Activated T-helper 2 cell treated with anti-CD3 and anti-CD28 coated beads, Interferon-gamma antibody, Interleukin-2, Interleukin-4, amounts not matched to agents 10 μg/mL and 5 μg/mL and 100 μg/mL, durations not matched to agents 14 hours and 24 hours and 36 hours (primary cell): ENCODE measurements at regions not wholly inside any gene's neighbourhood (a gene's known extent, or its start where the extent isn't known, plus 50 kb on each side); places are given as distances from the start of the nearest gene placed in this dataset.

ENCODE experiments used
- DNase-seq: peaks from one replicate; pipeline ENCODE4 v3.0.0; 2021; ENCODE audit warnings: low spot score
- H3K27ac Mint-ChIP-seq: one replicate; pipeline ENCODE4 v1.8.0; 2021; ENCODE audit warnings: mixed read lengths
- H3K27me3 Mint-ChIP-seq: one replicate; pipeline ENCODE4 v1.8.0; 2021; ENCODE audit warnings: low read depth, mixed read lengths
- H3K36me3 Mint-ChIP-seq: one replicate; pipeline ENCODE4 v1.8.0; 2021; ENCODE audit warnings: low read depth, mixed read lengths
- H3K4me1 Mint-ChIP-seq: one replicate; pipeline ENCODE4 v1.8.0; 2021; ENCODE audit warnings: low read depth, mixed read lengths
- H3K4me3 Mint-ChIP-seq: one replicate; pipeline ENCODE4 v1.8.0; 2021; ENCODE audit warnings: low read depth, mild to moderate bottlenecking, moderate library complexity, mixed read lengths
- H3K9me3 Mint-ChIP-seq: one replicate; pipeline ENCODE4 v1.8.0; 2021; ENCODE audit warnings: mixed read lengths
- intact Hi-C: fragments of 100-400 bp; cut with micrococcal nuclease; formaldehyde crosslinking; loops from one replicate; pipeline ENCODE4 v1.15.1; 2023

DNA sequence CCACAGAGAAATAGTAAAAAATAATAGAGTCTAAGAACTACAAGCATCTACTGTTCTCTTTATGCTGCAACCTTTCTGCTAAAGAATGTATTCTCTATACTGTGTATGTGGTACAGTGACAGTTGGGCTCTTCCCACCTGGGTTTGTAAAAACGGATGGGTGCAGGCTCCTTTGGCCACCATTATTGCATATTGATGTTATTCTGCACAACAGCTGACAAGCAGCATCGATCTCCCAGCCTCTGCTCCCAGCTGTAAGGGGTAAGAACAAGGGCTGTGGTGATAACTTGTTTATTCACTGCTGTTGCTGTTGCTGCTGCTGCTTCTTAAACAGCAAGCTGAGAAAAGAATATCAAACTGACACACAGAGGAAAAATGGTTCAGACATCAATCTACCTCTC, 56.1 kb downstream of the KCNRG start:
- Mint-ChIP-seq H3K27me3 (no peaks in the 10 kb centered on the region), H3K36me3 (peaks cover 55% of the 10 kb centered on the region)
- intact Hi-C loops: no loop called here

DNA sequence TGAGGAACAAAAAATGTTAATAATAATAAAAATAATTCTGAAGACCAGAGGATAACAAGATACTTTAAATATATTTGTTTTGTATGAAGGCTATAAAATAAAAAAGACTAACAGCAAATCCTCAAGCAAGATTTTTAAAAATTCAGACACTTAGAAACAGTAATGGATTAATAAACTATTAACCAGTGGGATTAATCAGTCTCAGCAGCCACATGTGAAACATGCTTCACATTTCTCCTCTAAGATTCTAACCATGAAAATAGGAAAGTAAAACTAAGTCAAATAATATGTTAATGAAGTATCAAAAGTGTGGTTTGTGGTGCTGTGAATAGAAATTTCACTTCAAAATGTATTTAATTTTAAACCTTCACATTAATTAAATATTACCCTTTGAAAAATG, 57.4 kb downstream of the KCNRG start:
- Mint-ChIP-seq H3K27ac (no peak overlapping the region), H3K27me3 (no peaks in the 10 kb centered on the region), H3K36me3 (peaks cover 50% of the 10 kb centered on the region), H3K9me3 (no peaks in the 10 kb centered on the region), H3K4me3 (no peak overlapping the region), H3K4me1 (peaks cover 51% of the 10 kb centered on the region)
- DNase-seq: no peak
- intact Hi-C loops: no loop called here

More for the DNA sequence above, 56.1 kb downstream of the KCNRG start:
- no peaks in the 10 kb centered on the region for H3K9me3 Mint-ChIP-seq
- peaks cover 48% of the 10 kb centered on the region for H3K4me1 Mint-ChIP-seq
- no peak for DNase-seq
- H3K27ac Mint-ChIP-seq: no peak overlapping the region
- no peak overlapping the region for H3K4me3 Mint-ChIP-seq

DNA sequence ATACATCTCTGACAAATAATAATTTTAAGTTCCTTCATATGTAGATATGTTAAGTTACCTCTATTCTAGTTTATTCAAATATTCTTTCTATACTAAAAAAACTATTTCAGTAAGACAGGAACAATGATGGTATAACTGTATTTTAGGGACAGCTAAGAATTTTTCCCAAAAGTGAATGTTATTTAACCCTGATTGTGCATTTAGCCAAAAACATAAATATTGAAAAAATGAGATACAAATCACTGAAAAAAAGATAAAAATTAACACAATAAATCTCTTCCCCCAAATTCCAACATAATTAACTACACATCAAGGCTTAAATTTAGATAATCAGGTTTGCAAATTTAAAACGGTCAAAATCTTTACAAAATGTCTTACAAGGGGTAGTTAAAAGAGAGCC, 58.1 kb downstream of the KCNRG start:
- Mint-ChIP-seq H3K4me1 (peaks cover 52% of the 10 kb centered on the region), H3K27ac (no peak overlapping the region), H3K27me3 (no peaks in the 10 kb centered on the region), H3K36me3 (peaks cover 47% of the 10 kb centered on the region), H3K4me3 (no peak overlapping the region), H3K9me3 (no peaks in the 10 kb centered on the region)
- intact Hi-C loops: no loop called here
- no peak for DNase-seq

DNA sequence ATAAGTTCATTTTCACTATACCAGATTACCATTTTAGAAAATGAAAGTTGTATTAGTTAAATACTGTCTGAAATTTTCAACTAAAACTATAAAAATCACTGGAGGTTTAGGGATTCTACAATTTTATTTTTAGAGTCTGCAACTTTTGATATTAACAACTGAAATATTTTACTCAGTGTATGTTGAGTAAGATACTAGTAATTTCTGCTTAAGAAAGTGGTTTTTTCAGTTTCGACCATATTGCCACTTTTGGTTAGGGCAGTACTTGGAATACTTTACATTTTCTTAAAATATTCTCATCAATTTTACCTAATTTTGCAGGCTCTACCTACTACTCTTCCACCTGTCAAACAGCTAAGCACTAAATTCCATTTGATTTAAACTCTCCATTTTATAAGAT, 59.6 kb downstream of the KCNRG start:
- no peak for DNase-seq
- H3K27me3 Mint-ChIP-seq: no peaks in the 10 kb centered on the region
- H3K27ac Mint-ChIP-seq: no peak overlapping the region
- peaks cover 53% of the 10 kb centered on the region for H3K4me1 Mint-ChIP-seq
- intact Hi-C loops: no loop called here
- H3K9me3 Mint-ChIP-seq: no peaks in the 10 kb centered on the region
- H3K4me3 Mint-ChIP-seq: no peak overlapping the region
- H3K36me3 Mint-ChIP-seq: peaks cover 48% of the 10 kb centered on the region

DNA sequence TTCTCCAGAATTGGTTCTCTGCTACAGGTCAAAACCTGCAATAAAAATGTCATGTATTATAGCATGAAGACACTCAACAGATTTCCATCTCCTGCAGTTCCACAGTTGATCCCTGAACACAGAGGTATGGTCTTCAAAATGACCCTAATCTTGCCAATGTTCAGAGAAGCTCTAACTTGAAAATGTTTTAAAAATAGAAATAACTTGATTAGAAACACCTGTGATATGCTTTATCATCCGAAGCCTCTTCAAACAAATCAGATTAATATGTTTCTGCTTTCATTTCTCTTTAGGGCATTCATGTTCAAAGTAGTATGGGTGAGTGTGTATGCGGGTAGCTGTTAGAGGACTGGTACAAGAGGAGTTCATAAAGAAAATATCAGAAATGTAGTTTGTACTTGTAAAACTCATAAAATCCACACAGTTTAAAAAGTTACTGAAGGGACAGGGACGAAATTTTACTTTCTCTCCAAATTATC, 60.4 kb downstream of the KCNRG start:
- H3K36me3 Mint-ChIP-seq: peaks cover 54% of the 10 kb centered on the region
- no peaks in the 10 kb centered on the region for H3K27me3 Mint-ChIP-seq
- no peaks in the 10 kb centered on the region for H3K9me3 Mint-ChIP-seq
- intact Hi-C loops: no loop called here
- peaks cover 51% of the 10 kb centered on the region for H3K4me1 Mint-ChIP-seq
- DNase-seq: no peak
- peak overlapping the region; percentile 40 for H3K27ac Mint-ChIP-seq
- peak overlapping the region; percentile 58 for H3K4me3 Mint-ChIP-seq

DNA sequence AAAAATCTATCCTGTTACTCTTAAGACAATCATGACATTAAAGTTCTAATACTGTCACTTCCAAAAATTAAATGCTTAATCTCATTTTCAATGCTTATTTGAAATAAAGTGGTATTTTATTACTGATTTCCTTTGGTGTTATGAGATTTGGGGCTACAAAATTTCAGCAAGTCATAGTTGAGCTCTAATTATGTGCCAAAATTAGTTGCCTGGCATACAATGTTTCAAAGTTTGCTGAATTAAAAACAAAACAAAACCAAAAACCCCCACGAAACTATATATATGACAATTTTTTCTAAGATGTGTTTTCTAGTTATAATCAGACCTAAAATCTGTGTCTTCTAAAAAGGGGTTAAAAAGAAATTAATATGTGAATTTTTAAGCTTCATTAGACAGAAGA, 62.2 kb downstream of the KCNRG start:
- intact Hi-C loops: no loop called here
- H3K27ac Mint-ChIP-seq: no peak overlapping the region
- H3K36me3 Mint-ChIP-seq: peaks cover 44% of the 10 kb centered on the region
- DNase-seq: no peak
- peaks cover 37% of the 10 kb centered on the region for H3K4me1 Mint-ChIP-seq
- H3K9me3 Mint-ChIP-seq: no peaks in the 10 kb centered on the region
- no peaks in the 10 kb centered on the region for H3K27me3 Mint-ChIP-seq
- H3K4me3 Mint-ChIP-seq: no peak overlapping the region

DNA sequence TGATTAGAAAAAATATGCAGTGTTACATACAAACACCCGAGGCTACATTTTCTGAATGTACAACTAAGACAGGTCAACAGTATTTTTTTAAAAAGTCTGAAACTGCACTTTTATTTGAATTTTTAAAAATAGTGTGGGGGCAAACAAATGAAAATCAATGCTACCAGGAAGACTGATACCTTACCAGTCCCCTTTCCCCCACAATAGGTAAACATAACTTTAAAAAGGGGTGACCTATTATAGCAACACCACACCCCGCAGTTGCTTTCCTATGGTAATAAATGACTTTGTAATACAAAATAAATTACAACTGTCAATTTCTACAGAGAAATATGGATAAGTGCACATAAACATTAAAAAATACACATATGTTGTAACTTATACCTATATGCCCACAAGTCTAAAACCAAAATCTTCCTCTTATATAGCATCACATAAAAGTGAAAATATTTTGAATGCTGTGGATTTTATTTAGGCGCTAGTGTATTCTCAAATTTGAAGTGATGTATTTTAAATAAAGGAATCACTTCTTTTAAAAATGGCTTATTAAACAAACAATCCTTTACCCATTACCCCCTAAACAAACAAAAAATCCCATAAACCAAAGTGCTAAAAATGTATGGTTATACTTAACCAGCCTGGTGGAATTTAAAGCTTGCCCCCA, 63.1 kb downstream of the KCNRG start:
- no peak for DNase-seq
- Mint-ChIP-seq H3K27ac (no peak overlapping the region), H3K27me3 (no peaks in the 10 kb centered on the region), H3K4me3 (peak overlapping the region; percentile 72), H3K9me3 (no peaks in the 10 kb centered on the region), H3K36me3 (peaks cover 47% of the 10 kb centered on the region), H3K4me1 (peaks cover 39% of the 10 kb centered on the region)
- intact Hi-C loops: no loop called here

DNA sequence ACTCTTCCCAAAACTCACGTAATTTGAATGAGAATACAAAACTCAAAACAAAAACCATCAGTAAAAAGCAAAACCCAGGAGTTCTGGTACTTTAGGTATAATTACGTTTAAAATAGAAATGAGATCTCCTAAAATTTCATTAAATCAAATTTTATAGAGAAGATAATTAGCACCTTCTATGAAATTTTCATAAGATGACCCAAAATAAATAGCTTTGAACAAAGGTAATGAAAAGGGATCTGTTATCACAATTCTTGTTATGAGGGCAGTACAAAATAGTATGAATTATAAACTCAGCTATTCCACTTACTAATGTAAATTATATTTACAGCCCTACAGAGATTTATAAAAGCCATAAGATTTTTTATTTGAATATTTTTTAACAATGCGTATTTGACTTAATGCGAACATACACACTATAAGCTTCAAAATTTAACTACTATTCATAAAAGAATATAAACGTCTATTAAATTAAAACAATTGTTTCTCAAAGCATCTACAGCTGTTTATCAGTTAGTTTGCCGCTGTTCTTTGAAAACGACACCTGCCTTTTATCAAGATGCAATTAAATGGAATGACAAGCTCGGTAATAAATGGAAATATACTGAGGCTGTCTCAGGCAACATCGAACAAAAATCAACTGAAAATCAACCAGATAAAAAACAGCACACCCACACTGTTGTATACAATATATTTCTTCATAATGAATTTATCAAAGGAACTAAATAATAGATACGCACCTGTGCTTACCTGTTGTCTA, 63.8 kb downstream of the KCNRG start:
- Mint-ChIP-seq H3K9me3 (no peaks in the 10 kb centered on the region), H3K4me1 (peaks cover 41% of the 10 kb centered on the region), H3K4me3 (peak overlapping the region; percentile 100), H3K27me3 (no peaks in the 10 kb centered on the region), H3K36me3 (peaks cover 46% of the 10 kb centered on the region), H3K27ac (no peak overlapping the region)
- intact Hi-C loops: no loop called here
- DNase-seq: no peak

DNA sequence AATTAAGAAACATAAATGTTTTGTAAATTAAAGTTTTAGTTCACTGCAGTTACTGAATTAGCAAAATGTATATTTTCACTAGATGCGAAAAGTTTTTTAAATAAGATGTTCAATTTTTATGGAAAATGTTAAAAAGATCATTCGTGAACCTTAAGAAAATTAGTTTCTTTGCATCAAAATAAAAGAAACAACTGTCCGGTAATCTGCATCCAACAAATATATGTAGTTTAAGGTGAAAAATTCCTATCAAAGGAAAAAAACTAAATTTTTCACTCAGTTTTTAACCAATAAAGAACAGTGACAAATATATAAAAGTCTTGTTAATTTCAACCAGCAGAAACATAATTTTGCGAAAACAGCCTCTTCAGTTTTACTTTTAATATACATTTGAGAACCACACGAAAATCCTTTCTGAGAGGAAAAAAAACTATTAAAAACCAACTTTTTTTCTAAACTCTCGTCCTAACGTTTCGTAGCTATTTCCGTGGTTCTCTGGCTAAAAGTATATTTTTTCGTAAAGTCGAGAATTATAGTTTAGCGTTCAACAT, 64.5 kb downstream of the KCNRG start:
- peak overlapping the region; percentile 100 for H3K4me3 Mint-ChIP-seq
- H3K9me3 Mint-ChIP-seq: no peaks in the 10 kb centered on the region
- H3K36me3 Mint-ChIP-seq: peaks cover 46% of the 10 kb centered on the region
- H3K27ac Mint-ChIP-seq: peak overlapping the region; percentile 90
- no peaks in the 10 kb centered on the region for H3K27me3 Mint-ChIP-seq
- H3K4me1 Mint-ChIP-seq: peaks cover 40% of the 10 kb centered on the region
- intact Hi-C loops: loop anchor here (1.0 to 10.0 kb wide), 8 partner anchors 143 to 995 kb away; partner anchors contain the start of gene SPRYD7
- no peak for DNase-seq

DNA sequence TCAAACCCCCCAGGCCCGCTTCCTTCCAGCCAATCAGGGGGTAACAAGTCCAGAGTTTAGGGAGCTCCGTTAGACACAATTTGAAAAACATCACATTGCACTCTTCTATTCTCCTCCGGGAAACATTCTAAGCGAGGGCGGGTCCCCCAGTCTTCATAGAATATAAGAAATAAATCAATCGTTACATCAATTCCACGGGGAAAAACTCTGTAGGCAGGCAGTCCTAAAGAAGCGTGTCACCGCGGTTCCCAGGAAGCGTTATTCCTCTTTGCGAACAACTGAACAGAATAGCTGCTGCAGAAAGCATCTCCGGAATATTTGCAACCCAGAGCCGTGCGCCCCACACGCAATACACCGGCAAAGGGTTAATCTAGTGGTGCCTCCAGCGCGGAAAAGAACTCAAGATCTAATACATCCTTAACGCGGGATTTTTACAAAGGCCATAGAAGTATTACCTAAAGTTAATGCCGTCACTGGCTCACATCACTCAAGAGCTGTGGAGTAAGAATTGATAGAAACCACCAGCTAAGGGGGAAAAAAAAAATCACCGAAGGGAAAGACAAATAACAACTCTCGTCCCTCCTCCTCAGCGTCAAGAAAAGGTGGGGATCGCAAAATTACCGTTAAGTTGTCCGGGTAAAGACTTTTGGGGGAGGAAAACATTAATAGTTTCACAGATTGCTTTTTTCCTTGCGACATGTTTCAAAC, 65.1 kb downstream of the KCNRG start:
- Mint-ChIP-seq H3K4me1 (peaks cover 39% of the 10 kb centered on the region), H3K27me3 (no peaks in the 10 kb centered on the region), H3K4me3 (peak overlapping the region; percentile 100), H3K9me3 (no peaks in the 10 kb centered on the region), H3K27ac (peak overlapping the region; percentile 90), H3K36me3 (peaks cover 51% of the 10 kb centered on the region)
- intact Hi-C loops: loop anchor here (1.0 to 10.0 kb wide), 8 partner anchors 144 to 994 kb away; partner anchors contain the start of gene SPRYD7
- DNase-seq: peak; percentile 24

DNA sequence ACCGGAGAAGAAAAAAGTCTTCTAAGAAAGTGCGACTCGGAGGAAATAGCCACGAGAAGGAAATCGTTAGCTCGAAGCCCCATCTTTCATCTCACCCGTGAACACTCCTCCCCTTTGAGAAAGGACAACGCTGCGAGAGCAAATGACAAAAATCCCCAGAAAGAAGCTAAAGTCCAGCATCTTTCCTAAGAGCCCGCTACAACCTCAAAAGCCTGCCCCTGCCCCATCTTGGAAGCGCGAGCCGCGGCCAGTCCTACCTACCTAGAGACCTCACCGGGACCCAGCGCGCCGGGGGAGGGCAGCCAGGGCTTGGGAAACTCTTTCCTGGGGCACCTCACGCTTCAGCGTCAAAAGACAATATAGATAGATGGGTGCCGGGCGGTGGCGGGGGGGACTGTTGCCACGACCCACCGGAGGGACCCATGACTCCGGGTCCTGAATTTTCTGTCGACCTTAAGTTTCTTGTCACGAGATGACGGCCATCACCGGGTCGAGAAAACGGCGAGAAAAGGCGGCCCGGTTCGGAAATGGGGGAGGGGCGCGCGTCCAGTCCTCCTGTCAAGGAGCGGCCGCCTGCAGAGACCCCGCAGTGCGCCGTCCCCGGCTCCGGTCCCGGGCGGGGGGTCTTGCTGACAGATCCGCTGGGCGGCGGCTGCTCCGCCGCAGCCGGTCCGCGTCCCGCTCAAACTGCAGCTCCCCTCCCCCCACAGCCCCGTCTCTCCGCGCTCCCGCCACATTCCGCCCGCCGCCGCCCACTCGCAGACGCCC, 65.9 kb downstream of the KCNRG start:
- peak; percentile 44 for DNase-seq
- H3K36me3 Mint-ChIP-seq: peaks cover 45% of the 10 kb centered on the region
- intact Hi-C loops: loop anchor here (1.0 to 10.0 kb wide), 8 partner anchors 145 to 994 kb away; partner anchors contain the start of gene SPRYD7
- no peaks in the 10 kb centered on the region for H3K27me3 Mint-ChIP-seq
- peak overlapping the region; percentile 100 for H3K27ac Mint-ChIP-seq
- peaks cover 34% of the 10 kb centered on the region for H3K4me1 Mint-ChIP-seq
- no peaks in the 10 kb centered on the region for H3K9me3 Mint-ChIP-seq
- peak overlapping the region; percentile 100 for H3K4me3 Mint-ChIP-seq
